WTC11 (cell line): ENCODE measurements at regions not wholly inside any gene's neighbourhood (a gene's known extent, or its start where the extent isn't known, plus 50 kb on each side); places are given as distances from the start of the nearest gene placed in this dataset.

Source experiments
- ATAC-seq: fragments of 200-7000 bp; cut with Tn5 transposase; 2 replicates; pipeline ENCODE4 v1.10.0; 2021; ENCODE audit warnings: mild to moderate bottlenecking, moderate library complexity
- CTCF ChIA-PET: fragments of 300-600 bp; sonication (Branson Sonifier 250); formaldehyde crosslinking; loops from one replicate; lab custom pipeline; 2021; ENCODE audit warnings: antibody characterized with exemption; lab: Charles Lee
- POLR2A ChIA-PET: fragments of 350-600 bp; sonication (Branson Sonifier 250); formaldehyde crosslinking; loops from one replicate; lab custom pipeline; 2021; ENCODE audit warnings: antibody characterized with exemption; lab: Charles Lee
- DNase-seq: peaks from one replicate; pipeline ENCODE4 v3.0.0; 2021; ENCODE audit warnings: low spot score
- H3K27ac Mint-ChIP-seq: 2 replicates; pipeline ENCODE4 v1.8.0; 2021; ENCODE audit warnings: mixed read lengths
- H3K27me3 Mint-ChIP-seq: 2 replicates; pipeline ENCODE4 v1.8.0; 2021; ENCODE audit warnings: low read depth, mild to moderate bottlenecking, moderate library complexity, mixed read lengths
- H3K36me3 Mint-ChIP-seq: 2 replicates; pipeline ENCODE4 v1.8.0; 2021; ENCODE audit warnings: mixed read lengths
- H3K4me1 Mint-ChIP-seq: 2 replicates; pipeline ENCODE4 v1.8.0; 2022; ENCODE audit warnings: mixed read lengths
- H3K4me3 Mint-ChIP-seq: 2 replicates; pipeline ENCODE4 v1.8.0; 2021; ENCODE audit warnings: mild to moderate bottlenecking, moderate library complexity, mixed read lengths
- H3K9me3 Mint-ChIP-seq: 2 replicates; pipeline ENCODE4 v1.8.0; 2021; ENCODE audit warnings: mixed read lengths
- AFF4 ChIP-seq: sonication (generic); formaldehyde crosslinking; IDR thresholded peaks from 2 replicates; pipeline ENCODE4 v1.8.1; 2023; ENCODE audit warnings: mild to moderate bottlenecking, missing genetic modification reagents, borderline replicate concordance
- CDX4 ChIP-seq: fragments of 250-450 bp; sonication (Bioruptor Pico); IDR thresholded peaks from 2 replicates; pipeline ENCODE4 v1.9.0; 2021; ENCODE audit warnings: moderate library complexity, mild to moderate bottlenecking, inconsistent platforms, borderline replicate concordance
- E2F4 ChIP-seq: sonication (generic); formaldehyde crosslinking; IDR thresholded peaks from 2 replicates; pipeline ENCODE4 v1.8.1; 2022; ENCODE audit warnings: low read depth, mild to moderate bottlenecking, moderate library complexity, missing genetic modification reagents, borderline replicate concordance
- ERG ChIP-seq: fragments of 250-450 bp; sonication (Bioruptor Pico); IDR thresholded peaks from 2 replicates; pipeline ENCODE4 v1.8.0; 2021; ENCODE audit warnings: mild to moderate bottlenecking
- GABPB1 ChIP-seq: sonication (generic); formaldehyde crosslinking; IDR thresholded peaks from 2 replicates; pipeline ENCODE4 v1.8.1; 2023; ENCODE audit warnings: mild to moderate bottlenecking, missing genetic modification reagents
- GRHL2 ChIP-seq: fragments of 250-450 bp; sonication (Bioruptor Pico); IDR thresholded peaks from 2 replicates; pipeline ENCODE4 v1.8.0; 2022; ENCODE audit warnings: mild to moderate bottlenecking, moderate library complexity; ENCODE audit not compliant: insufficient replicate concordance, severe bottlenecking
- GTF2I ChIP-seq: fragments of 250-450 bp; sonication (Bioruptor Pico); conservative IDR thresholded peaks from 2 replicates; pipeline ENCODE4 v1.4.0; 2021; ENCODE audit warnings: mild to moderate bottlenecking
- IRF1 ChIP-seq: sonication (generic); formaldehyde crosslinking; IDR thresholded peaks from 2 replicates; pipeline ENCODE4 v1.8.0; 2023; ENCODE audit warnings: missing genetic modification reagents
- NFATC4 ChIP-seq: fragments of 250-450 bp; sonication (Bioruptor Pico); IDR thresholded peaks from 2 replicates; pipeline ENCODE4 v1.9.0; 2021; ENCODE audit warnings: mild to moderate bottlenecking
- RELA ChIP-seq: sonication (generic); formaldehyde crosslinking; IDR thresholded peaks from 2 replicates; pipeline ENCODE4 v1.8.1; 2022; ENCODE audit warnings: missing genetic modification reagents, mild to moderate bottlenecking, borderline replicate concordance
- RORB ChIP-seq: fragments of 250-450 bp; sonication (Bioruptor Pico); IDR thresholded peaks from 2 replicates; pipeline ENCODE4 v1.9.0; 2021; ENCODE audit warnings: mild to moderate bottlenecking
- SMAD4 ChIP-seq: sonication (generic); formaldehyde crosslinking; IDR thresholded peaks from 2 replicates; pipeline ENCODE4 v1.8.0; 2022; ENCODE audit warnings: mild to moderate bottlenecking, missing genetic modification reagents
- SOX15 ChIP-seq: fragments of 250-450 bp; sonication (Bioruptor Pico); IDR thresholded peaks from 2 replicates; pipeline ENCODE4 v1.9.0; 2021; ENCODE audit warnings: mild to moderate bottlenecking
- ZNF232 ChIP-seq: sonication (generic); formaldehyde crosslinking; IDR thresholded peaks from 2 replicates; pipeline ENCODE4 v1.8.0; 2022; ENCODE audit warnings: mild to moderate bottlenecking, missing genetic modification reagents
- ZNF281 ChIP-seq: sonication (generic); formaldehyde crosslinking; IDR thresholded peaks from 2 replicates; pipeline ENCODE4 v1.8.0; 2023; ENCODE audit warnings: mild to moderate bottlenecking, missing genetic modification reagents
- ZNF396 ChIP-seq: fragments of 250-450 bp; sonication (Bioruptor Pico); IDR thresholded peaks from 2 replicates; pipeline ENCODE4 v1.8.0; 2021; ENCODE audit warnings: mild to moderate bottlenecking, moderate library complexity, borderline replicate concordance
- ZNF425 ChIP-seq: fragments of 250-450 bp; sonication (Bioruptor Pico); conservative IDR thresholded peaks from 2 replicates; pipeline ENCODE4 v1.9.0; 2021; ENCODE audit warnings: mild to moderate bottlenecking

- TF ChIP-seq E2F4 (CRISPR knock-in tag), result no peak
- no peak for TF ChIP-seq ERG
- ChIA-PET CTCF (no interaction called here), POLR2A (no interaction called here)
- peaks cover 13% of the 10 kb centered on the region for H3K9me3 Mint-ChIP-seq
- no peak for DNase-seq
- no peak for ATAC-seq
- H3K27ac Mint-ChIP-seq, result no peak overlapping the region
- H3K36me3 Mint-ChIP-seq, result peaks cover 8% of the 10 kb centered on the region
- no peaks in the 10 kb centered on the region for H3K27me3 Mint-ChIP-seq
- peaks cover 30% of the 10 kb centered on the region for H3K4me1 Mint-ChIP-seq
- no peak overlapping the region for H3K4me3 Mint-ChIP-seq
Measured at GRCh38 chr9:30757723-30758122, 1626.7 kb upstream of the ACO1 start.

GRCh38 chr9:30758726-30759446 is 1625.6 kb upstream of the ACO1 start:
- Mint-ChIP-seq H3K9me3 (peaks cover 13% of the 10 kb centered on the region), H3K4me3 (no peak overlapping the region), H3K36me3 (peaks cover 8% of the 10 kb centered on the region), H3K4me1 (peaks cover 33% of the 10 kb centered on the region), H3K27ac (no peak overlapping the region), H3K27me3 (no peaks in the 10 kb centered on the region)
- DNase-seq (no peak), ATAC-seq (no peak)
- TF ChIP-seq GTF2I (CRISPR knock-in tag) (no peak), SMAD4 (CRISPR knock-in tag) (no peak), AFF4 (CRISPR knock-in tag) (no peak), NFATC4 (CRISPR knock-in tag) (no peak), SOX15 (CRISPR knock-in tag) (no peak), CDX4 (CRISPR knock-in tag) (no peak), ZNF396 (CRISPR knock-in tag) (no peak), IRF1 (CRISPR knock-in tag) (no peak)
- CTCF ChIA-PET, result no interaction called here
- POLR2A ChIA-PET, result no interaction called here

- ATAC-seq, result no peak
- no peaks in the 10 kb centered on the region; the same call in 1 of the 2 replicates for H3K36me3 Mint-ChIP-seq
- DNase-seq, result no peak
- no peaks in the 10 kb centered on the region for H3K27me3 Mint-ChIP-seq
- H3K27ac Mint-ChIP-seq, result no peak overlapping the region
- peaks cover 3% of the 10 kb centered on the region; the same call in 1 of the 2 replicates for H3K9me3 Mint-ChIP-seq
- no peak overlapping the region for H3K4me3 Mint-ChIP-seq
- POLR2A ChIA-PET, result no interaction called here
- peaks cover 18% of the 10 kb centered on the region for H3K4me1 Mint-ChIP-seq
- CTCF ChIA-PET, result interaction anchor here (0.6 kb wide), 1 partner anchor 9 kb away, joined by 3 read pairs; no protein-coding TSS in a partner anchor
- TF ChIP-seq ZNF425 (no peak), GRHL2 (CRISPR knock-in tag) (no peak), GABPB1 (CRISPR knock-in tag) (no peak), ZNF281 (CRISPR knock-in tag) (no peak), RELA (CRISPR knock-in tag) (no peak), RORB (no peak), ZNF232 (no peak)
Measured at GRCh38 chr9:30765318-30765717, 1619.1 kb upstream of the ACO1 start.
